GM18870 (cell line): ENCODE measurements at regions not wholly inside any gene's neighbourhood (a gene's known extent, or its start where the extent isn't known, plus 50 kb on each side); places are given as distances from the start of the nearest gene placed in this dataset.

ENCODE experiments used
- ATAC-seq: cut with Tn5 transposase; IDR thresholded peaks from one replicate; pipeline ENCODE4 v1.9.1; 2021; ENCODE audit warnings: moderate library complexity; ENCODE audit not compliant: unreplicated experiment

- ATAC-seq: no peak
Observed at GRCh38 chr5:74143151-74143550, 497.4 kb downstream of the ENC1 start.

GRCh38 chr5:74141053-74141452 is 499.5 kb downstream of the ENC1 start:
- no peak for ATAC-seq

- no peak for ATAC-seq
Observed at GRCh38 chr5:74140409-74140808, 500.1 kb downstream of the ENC1 start.

- no peak for ATAC-seq
Observed at GRCh38 chr5:74139589-74139988, 500.9 kb downstream of the ENC1 start.

- ATAC-seq: no peak
Observed at GRCh38 chr5:74138721-74139120, 501.8 kb downstream of the ENC1 start.

GRCh38 chr5:74136276-74136825 is 504.2 kb downstream of the ENC1 start:
- ATAC-seq: no peak

GRCh38 chr5:74135033-74135432 is 505.5 kb downstream of the ENC1 start:
- ATAC-seq: no peak

- ATAC-seq: no peak
Observed at GRCh38 chr5:74132485-74132884, 506.5 kb downstream of the ARHGEF28 start.

GRCh38 chr5:74131250-74131649 is 505.3 kb downstream of the ARHGEF28 start:
- ATAC-seq: no peak

- ATAC-seq: no peak
Observed at GRCh38 chr5:74130155-74130897, 504.3 kb downstream of the ARHGEF28 start.

GRCh38 chr5:74127381-74128320 is 501.7 kb downstream of the ARHGEF28 start:
- no peak for ATAC-seq

GRCh38 chr5:74126294-74126693 is 500.3 kb downstream of the ARHGEF28 start:
- no peak for ATAC-seq

GRCh38 chr5:74124826-74125225 is 498.8 kb downstream of the ARHGEF28 start:
- no peak for ATAC-seq

- ATAC-seq: no peak
Observed at GRCh38 chr5:74123929-74124328, 497.9 kb downstream of the ARHGEF28 start.

- ATAC-seq: no peak
Observed at GRCh38 chr5:74122979-74123590, 497.1 kb downstream of the ARHGEF28 start.

GRCh38 chr5:74122175-74122574 is 496.2 kb downstream of the ARHGEF28 start:
- no peak for ATAC-seq

- ATAC-seq: no peak
Observed at GRCh38 chr5:74120585-74120984, 494.6 kb downstream of the ARHGEF28 start.

- no peak for ATAC-seq
Observed at GRCh38 chr5:74118071-74118470, 492.1 kb downstream of the ARHGEF28 start.

GRCh38 chr5:74116984-74117383 is 491.0 kb downstream of the ARHGEF28 start:
- ATAC-seq: no peak

GRCh38 chr5:74116266-74116665 is 490.3 kb downstream of the ARHGEF28 start:
- no peak for ATAC-seq

GRCh38 chr5:74113927-74114326 is 487.9 kb downstream of the ARHGEF28 start:
- ATAC-seq: no peak
